T-cell (primary cell): ENCODE measurements at regions not wholly inside any gene's neighbourhood (a gene's known extent, or its start where the extent isn't known, plus 50 kb on each side); places are given as distances from the start of the nearest gene placed in this dataset.

Experiments used
- ATAC-seq, 4 experiments: fragments of 200-7000 bp in 3 of 4; fragments of 150-1000 bp in 1 of 4; cut with Tn5 transposase; replicated peaks in 1 of 4; 1 replicate in 3 of 4; 2 replicates in 1 of 4; pipeline ENCODE4 v1.10.0; 2021; ENCODE audit warnings: moderate library complexity in 3 of 4, mild to moderate bottlenecking in 2 of 4, moderate number of reproducible peaks in 1 of 4
- CTCF ChIA-PET, 2 donors: fragments of 300-600 bp; sonication (Branson Sonifier 250); formaldehyde crosslinking; loops; one replicate each; lab custom pipeline; 2022; ENCODE audit warnings: antibody characterized with exemption in 2 of 2; lab: Charles Lee
- POLR2A ChIA-PET, 2 donors: fragments of 300-600 bp; sonication (Branson Sonifier 250); formaldehyde crosslinking; loops; one replicate each; lab custom pipeline; 2022; ENCODE audit warnings: antibody characterized with exemption in 2 of 2; lab: Charles Lee
- DNase-seq, 35 experiments: peaks; one replicate each; pipeline versions ENCODE4 v3.0.0 to v3.0.0-alpha.2; 2013 to 2023
- H3K27ac ChIP-seq: one replicate; pipeline ENCODE4 v1.5.1; 2013; ENCODE audit warnings: low read length
- H3K27me3 ChIP-seq, 2 experiments: replicated peaks in 1 of 2; 1 replicate in 1 of 2; 2 replicates in 1 of 2; pipeline versions ENCODE4 v1.6.1 to v1.7.0; 2013; ENCODE audit warnings: low read length in 1 of 2, mixed read lengths in 1 of 2; ENCODE audit not compliant: control insufficient read depth in 2 of 2, insufficient read depth in 2 of 2; ENCODE audit errors: extremely low read depth in 1 of 2
- H3K36me3 ChIP-seq, 2 donors: 1 replicate in 1 of 2; 2 replicates in 1 of 2; pipeline versions ENCODE4 v1.6.1 to v1.7.0; 2013; ENCODE audit warnings: low read length in 1 of 2; ENCODE audit not compliant: control insufficient read depth in 2 of 2, insufficient read depth in 1 of 2; ENCODE audit errors: extremely low read depth in 1 of 2
- H3K4me1 ChIP-seq, 2 experiments: 1 replicate in 1 of 2; 2 replicates in 1 of 2; pipeline versions ENCODE4 v1.6.1 to v1.7.0; 2013; ENCODE audit warnings: low read length in 2 of 2, mixed read lengths in 1 of 2; ENCODE audit not compliant: insufficient read depth in 2 of 2, control insufficient read depth in 1 of 2; ENCODE audit errors: extremely low read depth in 1 of 2
- H3K4me3 ChIP-seq, 2 donors: 1 replicate in 1 of 2; 2 replicates in 1 of 2; pipeline versions ENCODE4 v1.5.1 to v1.7.0; 2013; ENCODE audit warnings: mild to moderate bottlenecking in 2 of 2, low read length in 1 of 2, moderate library complexity in 1 of 2; ENCODE audit not compliant: control insufficient read depth in 1 of 2; ENCODE audit errors: extremely low read depth in 1 of 2
- H3K9me3 ChIP-seq: 2 replicates; pipeline ENCODE4 v1.7.0; 2013
- H3K27ac Mint-ChIP-seq, 2 donors: one replicate each; pipeline ENCODE4 v1.8.0; 2020 to 2021; ENCODE audit warnings: mild to moderate bottlenecking in 2 of 2, mixed read lengths in 2 of 2
- H3K27me3 Mint-ChIP-seq, 2 donors: one replicate each; pipeline ENCODE4 v1.8.0; 2021 to 2022; ENCODE audit warnings: mixed read lengths in 2 of 2
- H3K36me3 Mint-ChIP-seq: one replicate; pipeline ENCODE4 v1.8.0; 2021; ENCODE audit warnings: mixed read lengths
- H3K4me1 Mint-ChIP-seq, 3 donors: one replicate each; pipeline ENCODE4 v1.8.0; 2020 to 2022; ENCODE audit warnings: mixed read lengths in 3 of 3, mild to moderate bottlenecking in 1 of 3
- H3K4me3 Mint-ChIP-seq, 3 donors: one replicate each; pipeline ENCODE4 v1.8.0; 2020 to 2022; ENCODE audit warnings: mild to moderate bottlenecking in 3 of 3, mixed read lengths in 3 of 3, moderate library complexity in 3 of 3
- H3K9me3 Mint-ChIP-seq, 3 donors: one replicate each; pipeline ENCODE4 v1.8.0; 2020 to 2022; ENCODE audit warnings: mixed read lengths in 3 of 3
- WGBS: methylation state at CpG from one replicate; pipeline ENCODE4 v1.1.5; 2013; ENCODE audit warnings: missing lambda C conversion rate; ENCODE audit not compliant: insufficient coverage; 5-methylcytosine and 5-hydroxymethylcytosine counted together

- WGBS = no CpG with 5 or more reads among the region's 3 CpGs
- ATAC-seq (no peak), DNase-seq (no peak)
- no peaks in the 10 kb centered on the region for H3K4me1 ChIP-seq
- Mint-ChIP-seq H3K36me3 (no peaks in the 10 kb centered on the region), H3K4me1 (no peaks in the 10 kb centered on the region), H3K27me3 (peaks cover 8 to 26% of the 10 kb centered on the region in 2 donors), H3K9me3 (no peaks in the 10 kb centered on the region), H3K27ac (no peak overlapping the region), H3K4me3 (no peak overlapping the region)
- H3K27ac ChIP-seq = no peak overlapping the region
- H3K36me3 ChIP-seq = no peaks in the 10 kb centered on the region
- H3K9me3 ChIP-seq = no peaks in the 10 kb centered on the region
- ChIA-PET CTCF (no interaction called here), POLR2A (no interaction called here)
- peaks cover 0 to 49% of the 10 kb centered on the region in 2 experiments for H3K27me3 ChIP-seq
- H3K4me3 ChIP-seq = no peak overlapping the region
Measured at GRCh38 chr1:30248373-30248772, 475.0 kb downstream of the MATN1 start.

- ATAC-seq = no peak
- Mint-ChIP-seq H3K4me1 (no peaks in the 10 kb centered on the region), H3K9me3 (no peaks in the 10 kb centered on the region), H3K36me3 (no peaks in the 10 kb centered on the region), H3K4me3 (no peak overlapping the region), H3K27ac (no peak overlapping the region), H3K27me3 (peaks cover 13 to 41% of the 10 kb centered on the region in 2 donors)
- H3K4me3 ChIP-seq = no peak overlapping the region
- no peaks in the 10 kb centered on the region for H3K9me3 ChIP-seq
- H3K27ac ChIP-seq = no peak overlapping the region
- no peaks in the 10 kb centered on the region for H3K36me3 ChIP-seq
- ChIA-PET POLR2A (no interaction called here), CTCF (no interaction called here)
- 84% methylated on average over 8 of the region's 9 CpGs for WGBS
- H3K4me1 ChIP-seq = no peaks in the 10 kb centered on the region
- peaks cover 0 to 52% of the 10 kb centered on the region in 2 experiments for H3K27me3 ChIP-seq
- DNase-seq = no peak
Measured at GRCh38 chr1:30244801-30245200, 478.6 kb downstream of the MATN1 start.

- Histone ChIP-seq H3K27ac (no peak overlapping the region), H3K4me3 (no peak overlapping the region), H3K36me3 (no peaks in the 10 kb centered on the region), H3K4me1 (no peaks in the 10 kb centered on the region), H3K9me3 (no peaks in the 10 kb centered on the region), H3K27me3 (peaks cover 0 to 48% of the 10 kb centered on the region in 2 experiments)
- no peak for ATAC-seq
- H3K27ac Mint-ChIP-seq = no peak overlapping the region
- DNase-seq = no peak
- ChIA-PET CTCF (interaction anchor here in 1 of 2 donors (1.0 kb wide), 1 partner anchor 14 kb away, joined by 4 read pairs; no protein-coding TSS in a partner anchor), POLR2A (no interaction called here)
- H3K4me3 Mint-ChIP-seq = no peak overlapping the region
- 66% methylated on average over 3 of the region's 5 CpGs for whole genome bisulfite sequencing
- no peaks in the 10 kb centered on the region for H3K36me3 Mint-ChIP-seq
- H3K27me3 Mint-ChIP-seq = peaks cover 18 to 41% of the 10 kb centered on the region in 2 donors
- H3K4me1 Mint-ChIP-seq = no peaks in the 10 kb centered on the region
- H3K9me3 Mint-ChIP-seq = peaks cover 2 to 7% (median 6%) of the 10 kb centered on the region in 3 donors
Measured at GRCh38 chr1:30242722-30243457, 480.5 kb downstream of the MATN1 start.

GRCh38 chr1:30242168-30242567 is 481.2 kb downstream of the MATN1 start:
- Mint-ChIP-seq H3K36me3 (no peaks in the 10 kb centered on the region), H3K4me1 (no peaks in the 10 kb centered on the region), H3K27ac (no peak overlapping the region), H3K27me3 (peaks cover 18 to 38% of the 10 kb centered on the region in 2 donors), H3K4me3 (no peak overlapping the region), H3K9me3 (peaks cover 2 to 7% (median 6%) of the 10 kb centered on the region in 3 donors)
- H3K36me3 ChIP-seq = no peaks in the 10 kb centered on the region
- no peaks in the 10 kb centered on the region for H3K9me3 ChIP-seq
- H3K27ac ChIP-seq = no peak overlapping the region
- CTCF ChIA-PET = interaction anchor here in 1 of 2 donors (1.0 kb wide), 1 partner anchor 13 kb away, joined by 4 read pairs; no protein-coding TSS in a partner anchor
- peaks cover 0 to 41% of the 10 kb centered on the region in 2 experiments for H3K27me3 ChIP-seq
- H3K4me3 ChIP-seq = no peak overlapping the region
- no peak for DNase-seq
- POLR2A ChIA-PET = interaction anchor here in 1 of 2 donors (0.7 kb wide), 1 partner anchor 216 kb away, joined by 4 read pairs; no protein-coding TSS in a partner anchor
- WGBS = 74% methylated on average over 7 of the region's 9 CpGs
- no peaks in the 10 kb centered on the region for H3K4me1 ChIP-seq
- ATAC-seq = no peak

GRCh38 chr1:30241681-30242080 is 481.7 kb downstream of the MATN1 start:
- peaks cover 0 to 39% of the 10 kb centered on the region in 2 experiments for H3K27me3 ChIP-seq
- H3K4me1 ChIP-seq = no peaks in the 10 kb centered on the region
- 64% methylated on average over 3 of the region's 3 CpGs for WGBS
- no peaks in the 10 kb centered on the region for H3K36me3 Mint-ChIP-seq
- ChIA-PET CTCF (interaction anchor here in 1 of 2 donors (1.0 kb wide), 1 partner anchor 12 kb away, joined by 4 read pairs; no protein-coding TSS in a partner anchor), POLR2A (interaction anchor here in 1 of 2 donors (0.6 to 0.7 kb wide), 2 partner anchors 25 to 215 kb away, joined by 3 to 4 read pairs; no protein-coding TSS in a partner anchor)
- no peak overlapping the region for H3K27ac ChIP-seq
- H3K36me3 ChIP-seq = no peaks in the 10 kb centered on the region
- H3K27ac Mint-ChIP-seq = no peak overlapping the region
- H3K9me3 Mint-ChIP-seq = peaks cover 2 to 7% (median 6%) of the 10 kb centered on the region in 3 donors
- H3K27me3 Mint-ChIP-seq = peaks cover 18 to 38% of the 10 kb centered on the region in 2 donors
- H3K9me3 ChIP-seq = no peaks in the 10 kb centered on the region
- H3K4me1 Mint-ChIP-seq = no peaks in the 10 kb centered on the region
- DNase-seq = no peak
- no peak overlapping the region for H3K4me3 Mint-ChIP-seq
- H3K4me3 ChIP-seq = no peak overlapping the region
- no peak for ATAC-seq

- H3K9me3 Mint-ChIP-seq = peaks cover 2 to 7% (median 6%) of the 10 kb centered on the region in 3 donors
- Histone ChIP-seq H3K27me3 (peaks cover 2 to 18% of the 10 kb centered on the region in 2 experiments), H3K27ac (no peak overlapping the region), H3K4me1 (no peaks in the 10 kb centered on the region), H3K36me3 (no peaks in the 10 kb centered on the region), H3K4me3 (no peak overlapping the region), H3K9me3 (no peaks in the 10 kb centered on the region)
- ChIA-PET CTCF (no interaction called here), POLR2A (no interaction called here)
- no peaks in the 10 kb centered on the region for H3K4me1 Mint-ChIP-seq
- ATAC-seq = no peak
- no peaks in the 10 kb centered on the region for H3K36me3 Mint-ChIP-seq
- peaks cover 17 to 25% of the 10 kb centered on the region in 2 donors for H3K27me3 Mint-ChIP-seq
- H3K4me3 Mint-ChIP-seq = no peak overlapping the region
- 74% methylated on average over 3 of the region's 7 CpGs for WGBS
- DNase-seq = no peak
- no peak overlapping the region for H3K27ac Mint-ChIP-seq
Measured at GRCh38 chr1:30234091-30234490, 489.3 kb downstream of the MATN1 start.
